ENCODE measurements at regions not wholly inside any gene's neighbourhood (a gene's known extent, or its start where the extent isn't known, plus 50 kb on each side); places are given as distances from the start of the nearest gene placed in this dataset.
A peak's percentile ranks its signal among the peaks of the same experiment; 100 is the strongest.
"Not testable (repeated sequence)": the region's sequence is repeated elsewhere in the genome, so short reads cannot be mapped to it uniquely, and the experiment has no call there.

GRCh38 chr2:81467096-81467495 lies 1162.5 kb upstream of the LRRTM1 start:
- DNase-seq (ENCODE audit: insufficient read length, low spot score), result no peak
- no peak for FAIRE-seq

GRCh38 chr2:81462420-81462819 lies 1157.9 kb upstream of the LRRTM1 start:
- FAIRE-seq (no peak), DNase-seq (ENCODE audit: insufficient read length, low spot score) (no peak)

- DNase-seq (ENCODE audit: insufficient read length, low spot score) (no peak), FAIRE-seq (no peak)
These were observed 1140.6 kb upstream of the LRRTM1 start for GRCh38 chr2:81445176-81445575.

- DNase-seq (ENCODE audit: insufficient read length, low spot score) (no peak), FAIRE-seq (no peak)
These were observed 1133.0 kb upstream of the LRRTM1 start for GRCh38 chr2:81437456-81438000.

- DNase-seq (ENCODE audit: insufficient read length, low spot score), result no peak
These were observed 1131.7 kb upstream of the LRRTM1 start for GRCh38 chr2:81436256-81436655.

GRCh38 chr2:81412681-81413080 lies 1108.1 kb upstream of the LRRTM1 start:
- DNase-seq (ENCODE audit: insufficient read length, low spot score), result peak; percentile 1
- no peak for FAIRE-seq

More at GRCh38 chr2:81436256-81436655, 1131.7 kb upstream of the LRRTM1 start:
- no peak for FAIRE-seq

- FAIRE-seq (no peak), DNase-seq (ENCODE audit: insufficient read length, low spot score) (no peak)
These were observed 1099.0 kb upstream of the LRRTM1 start for GRCh38 chr2:81403508-81403907.

- DNase-seq (ENCODE audit: insufficient read length, low spot score) (no peak), FAIRE-seq (no peak)
These were observed 1092.0 kb upstream of the LRRTM1 start for GRCh38 chr2:81396417-81397019.

GRCh38 chr2:81395746-81396145 lies 1091.2 kb upstream of the LRRTM1 start:
- no peak for FAIRE-seq
- DNase-seq (ENCODE audit: insufficient read length, low spot score), result no peak

- DNase-seq (ENCODE audit: insufficient read length, low spot score) (no peak), FAIRE-seq (no peak)
These were observed 1084.7 kb upstream of the LRRTM1 start for GRCh38 chr2:81389203-81389602.

- FAIRE-seq (no peak), DNase-seq (ENCODE audit: insufficient read length, low spot score) (no peak)
These were observed 1059.2 kb upstream of the LRRTM1 start for GRCh38 chr2:81363800-81364199.

GRCh38 chr2:81362468-81362867 lies 1057.9 kb upstream of the LRRTM1 start:
- not testable (repeated sequence) for DNase-seq (ENCODE audit: insufficient read length, low spot score); FAIRE-seq

- no peak for DNase-seq (ENCODE audit: insufficient read length, low spot score)
- FAIRE-seq, result no peak
These were observed 1050.9 kb upstream of the LRRTM1 start for GRCh38 chr2:81355436-81355835.

GRCh38 chr2:81334046-81334445 lies 1029.5 kb upstream of the LRRTM1 start:
- FAIRE-seq, result no peak
- DNase-seq (ENCODE audit: insufficient read length, low spot score), result no peak

- DNase-seq (ENCODE audit: insufficient read length, low spot score) (no peak), FAIRE-seq (no peak)
These were observed 1024.4 kb upstream of the LRRTM1 start for GRCh38 chr2:81328968-81329367.

GRCh38 chr2:81327911-81328310 lies 1023.4 kb upstream of the LRRTM1 start:
- DNase-seq (ENCODE audit: insufficient read length, low spot score) (no peak), FAIRE-seq (no peak)

GRCh38 chr2:81324046-81324445 lies 1019.5 kb upstream of the LRRTM1 start:
- FAIRE-seq (no peak), DNase-seq (ENCODE audit: insufficient read length, low spot score) (no peak)

GRCh38 chr2:81304154-81304830 lies 999.7 kb upstream of the LRRTM1 start:
- no peak for DNase-seq (ENCODE audit: insufficient read length, low spot score)
- FAIRE-seq, result no peak

- DNase-seq (ENCODE audit: insufficient read length, low spot score), result no peak
- no peak for FAIRE-seq
These were observed 998.8 kb upstream of the LRRTM1 start for GRCh38 chr2:81303321-81303720.

- DNase-seq (ENCODE audit: insufficient read length, low spot score), result no peak
- FAIRE-seq, result no peak
These were observed 995.3 kb upstream of the LRRTM1 start for GRCh38 chr2:81299841-81300240.

- DNase-seq (ENCODE audit: insufficient read length, low spot score), result no peak
- no peak for FAIRE-seq
These were observed 986.3 kb upstream of the LRRTM1 start for GRCh38 chr2:81290846-81291245.

GRCh38 chr2:81283081-81283480 lies 978.5 kb upstream of the LRRTM1 start:
- no peak for FAIRE-seq
- DNase-seq (ENCODE audit: insufficient read length, low spot score), result peak; percentile 1
